ENCODE measurements at regions not wholly inside any gene's neighbourhood (a gene's known extent, or its start where the extent isn't known, plus 50 kb on each side); places are given as distances from the start of the nearest gene placed in this dataset.

DNA sequence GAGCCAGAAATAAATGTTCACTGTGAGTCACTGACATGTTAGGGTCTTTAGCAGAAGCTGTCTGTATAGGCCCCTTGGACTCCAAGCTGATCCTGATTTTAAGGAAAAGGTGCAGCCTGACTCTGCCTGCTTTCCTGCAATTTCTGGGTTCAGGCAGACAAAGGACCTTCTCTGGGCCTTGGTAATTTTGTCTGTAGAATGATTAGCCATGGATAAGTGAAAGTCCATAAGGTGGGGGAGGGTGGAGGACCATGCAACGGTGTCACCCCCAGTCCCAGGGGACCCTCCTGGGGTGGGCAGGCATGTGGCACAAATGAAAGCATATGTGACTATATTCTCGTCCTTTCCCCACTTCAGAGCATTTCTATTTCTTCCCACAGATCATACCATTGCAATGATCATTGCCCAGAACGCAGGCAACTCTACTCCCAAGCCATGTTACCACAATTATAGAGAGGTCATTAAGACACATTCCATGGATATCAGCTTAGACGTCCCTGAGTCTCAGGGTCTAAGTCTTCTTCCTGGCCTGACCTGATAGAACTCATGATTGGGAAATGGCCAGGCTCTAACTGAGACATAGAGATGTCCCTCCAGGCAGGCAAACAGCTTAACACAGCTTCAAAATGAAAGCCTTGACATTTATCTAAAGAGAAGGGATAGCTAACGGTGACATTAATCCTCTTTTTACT is 157.9 kb upstream of the ALDH1B1 start:
- H3K4me3 ChIP-seq = no peak overlapping the region
- H3K27me3 ChIP-seq = no peaks in the 10 kb centered on the region
- no peak for TF ChIP-seq POLR2A (IDR thresholded peaks at IDR 0.05)
- TF ChIP-seq, protein P1, sequence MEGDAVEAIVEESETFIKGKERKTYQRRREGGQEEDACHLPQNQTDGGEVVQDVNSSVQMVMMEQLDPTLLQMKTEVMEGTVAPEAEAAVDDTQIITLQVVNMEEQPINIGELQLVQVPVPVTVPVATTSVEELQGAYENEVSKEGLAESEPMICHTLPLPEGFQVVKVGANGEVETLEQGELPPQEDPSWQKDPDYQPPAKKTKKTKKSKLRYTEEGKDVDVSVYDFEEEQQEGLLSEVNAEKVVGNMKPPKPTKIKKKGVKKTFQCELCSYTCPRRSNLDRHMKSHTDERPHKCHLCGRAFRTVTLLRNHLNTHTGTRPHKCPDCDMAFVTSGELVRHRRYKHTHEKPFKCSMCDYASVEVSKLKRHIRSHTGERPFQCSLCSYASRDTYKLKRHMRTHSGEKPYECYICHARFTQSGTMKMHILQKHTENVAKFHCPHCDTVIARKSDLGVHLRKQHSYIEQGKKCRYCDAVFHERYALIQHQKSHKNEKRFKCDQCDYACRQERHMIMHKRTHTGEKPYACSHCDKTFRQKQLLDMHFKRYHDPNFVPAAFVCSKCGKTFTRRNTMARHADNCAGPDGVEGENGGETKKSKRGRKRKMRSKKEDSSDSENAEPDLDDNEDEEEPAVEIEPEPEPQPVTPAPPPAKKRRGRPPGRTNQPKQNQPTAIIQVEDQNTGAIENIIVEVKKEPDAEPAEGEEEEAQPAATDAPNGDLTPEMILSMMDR (IDR thresholded peaks at IDR 0.05) = no peak
- no peak for DNase-seq
- H3K27ac ChIP-seq = no peak overlapping the region
- H3K9me3 ChIP-seq = no peaks in the 10 kb centered on the region
- no peaks in the 10 kb centered on the region for H3K36me3 ChIP-seq
- no peaks in the 10 kb centered on the region for H3K4me1 ChIP-seq

DNA sequence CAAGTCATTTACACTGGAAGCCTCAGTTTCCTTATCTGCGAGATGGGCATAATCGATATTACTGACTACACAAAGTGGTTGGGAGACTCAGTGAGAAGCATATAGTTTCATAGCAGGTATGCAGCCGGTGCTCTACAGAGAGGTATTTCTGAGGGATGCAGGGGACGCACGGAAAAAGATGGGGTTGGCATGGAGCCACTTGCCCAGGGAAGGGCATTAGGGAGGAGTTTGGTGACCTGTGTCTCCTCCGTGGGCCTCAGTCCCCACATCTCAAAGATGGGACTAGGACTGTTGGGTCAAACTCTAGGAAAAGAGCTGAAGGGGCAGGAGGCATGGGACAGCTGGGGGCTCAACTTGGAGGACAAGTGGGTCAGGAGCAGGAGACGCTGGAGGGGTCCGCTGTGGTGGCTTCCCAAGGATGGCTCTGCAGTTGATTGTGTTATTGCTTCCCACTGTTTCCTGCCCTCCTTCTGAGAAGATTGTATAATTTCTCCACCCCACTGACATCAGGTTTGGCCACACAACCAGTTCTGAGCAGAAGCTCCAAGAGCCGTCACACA is 158.6 kb upstream of the ALDH1B1 start:
- DNase-seq = no peak
- H3K4me1 ChIP-seq = no peaks in the 10 kb centered on the region
- no peaks in the 10 kb centered on the region for H3K27me3 ChIP-seq
- H3K36me3 ChIP-seq = no peaks in the 10 kb centered on the region
- H3K4me3 ChIP-seq = no peak overlapping the region
- no peak for TF ChIP-seq POLR2A (IDR thresholded peaks at IDR 0.05)
- TF ChIP-seq, protein P1 (IDR thresholded peaks at IDR 0.05) = no peak
- no peak overlapping the region for H3K27ac ChIP-seq
- H3K9me3 ChIP-seq = no peaks in the 10 kb centered on the region

DNA sequence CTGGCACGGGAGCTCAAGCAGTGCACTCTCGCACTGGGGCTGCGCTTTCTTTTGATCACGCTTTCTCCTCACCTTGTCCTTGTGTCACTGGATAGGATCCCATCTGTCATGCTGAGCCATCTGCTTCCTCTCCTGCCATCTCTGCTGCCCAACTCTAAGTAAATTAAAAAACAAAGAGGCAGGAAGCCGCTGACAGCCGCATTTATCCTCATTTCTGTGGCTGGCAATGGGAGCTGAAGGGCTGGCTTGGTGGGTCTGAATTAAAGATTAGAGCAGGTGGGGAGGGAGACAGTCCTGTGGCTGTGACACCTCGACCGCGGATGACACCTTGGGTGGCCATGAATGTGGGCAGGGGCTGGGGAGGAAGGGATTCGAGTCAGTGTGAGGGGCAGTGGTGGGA is 159.2 kb upstream of the ALDH1B1 start:
- H3K27ac ChIP-seq = no peak overlapping the region
- no peak for TF ChIP-seq POLR2A (IDR thresholded peaks at IDR 0.05)
- TF ChIP-seq, protein P1 (IDR thresholded peaks at IDR 0.05) = no peak
- H3K27me3 ChIP-seq = no peaks in the 10 kb centered on the region
- no peak for DNase-seq
- no peaks in the 10 kb centered on the region for H3K4me1 ChIP-seq
- no peaks in the 10 kb centered on the region for H3K9me3 ChIP-seq
- no peak overlapping the region for H3K4me3 ChIP-seq
- H3K36me3 ChIP-seq = no peaks in the 10 kb centered on the region

DNA sequence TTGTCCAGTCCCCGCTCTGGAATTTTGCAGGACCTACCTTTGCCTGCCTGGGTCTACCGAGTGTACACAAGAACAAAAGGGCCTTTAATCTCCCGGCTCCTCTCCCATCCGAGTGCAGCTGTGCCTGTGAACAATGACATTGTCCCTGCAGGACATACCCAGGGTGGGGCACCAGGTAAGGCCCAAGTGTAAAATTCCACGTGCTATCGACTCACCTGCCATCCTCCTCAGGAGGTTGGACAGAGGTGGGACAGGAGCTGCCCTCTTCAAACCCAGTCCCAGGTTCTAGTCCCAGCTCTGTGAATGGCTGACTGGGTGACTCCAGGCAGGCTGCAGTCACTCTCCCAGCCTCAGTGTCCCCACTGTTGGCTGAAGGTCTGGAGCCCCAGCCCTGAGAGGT is 159.6 kb upstream of the ALDH1B1 start:
- no peaks in the 10 kb centered on the region for H3K36me3 ChIP-seq
- H3K27ac ChIP-seq = no peak overlapping the region
- H3K9me3 ChIP-seq = no peaks in the 10 kb centered on the region
- H3K4me3 ChIP-seq = no peak overlapping the region
- H3K4me1 ChIP-seq = no peaks in the 10 kb centered on the region
- no peaks in the 10 kb centered on the region for H3K27me3 ChIP-seq
- TF ChIP-seq, protein P1 (IDR thresholded peaks at IDR 0.05) = no peak
- TF ChIP-seq POLR2A (IDR thresholded peaks at IDR 0.05) = no peak
- DNase-seq = no peak

DNA sequence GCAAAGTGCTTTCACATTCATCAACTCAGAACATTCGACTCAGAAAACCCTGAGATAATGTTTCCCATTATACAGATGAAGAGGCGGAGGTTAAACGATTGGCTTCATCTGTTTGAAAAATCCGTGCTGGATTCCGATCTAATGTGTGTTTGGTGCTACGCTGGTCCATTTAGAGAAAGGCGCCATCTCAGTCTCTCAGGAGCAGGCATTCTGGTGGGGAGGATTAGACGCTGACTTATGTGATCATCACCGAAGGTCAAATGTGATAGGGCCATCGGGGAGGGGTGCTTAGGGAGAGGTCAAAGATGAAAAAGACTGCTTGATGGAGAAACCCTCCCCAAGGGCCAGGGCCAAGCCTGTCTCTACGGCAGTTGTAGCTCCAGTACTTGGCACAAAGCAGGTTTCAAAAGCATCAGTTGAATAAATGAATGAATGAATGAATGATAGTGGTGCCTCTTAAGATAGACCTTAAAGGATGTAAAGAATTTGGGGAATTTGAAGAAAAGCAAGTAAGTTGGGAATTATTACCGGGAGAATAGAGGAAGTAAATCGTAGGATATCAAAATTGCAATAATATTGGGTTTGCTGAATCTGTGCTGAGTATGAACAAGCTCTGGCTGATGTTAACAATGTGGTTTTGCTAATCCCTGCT is 160.6 kb upstream of the SHB start:
- H3K27me3 ChIP-seq = no peaks in the 10 kb centered on the region
- no peaks in the 10 kb centered on the region for H3K9me3 ChIP-seq
- H3K36me3 ChIP-seq = no peaks in the 10 kb centered on the region
- H3K27ac ChIP-seq = no peak overlapping the region
- peaks cover 0 to 5% (median 0%) of the 10 kb centered on the region in 4 donors for H3K4me1 ChIP-seq
- no peak overlapping the region for H3K4me3 ChIP-seq
- no peak for TF ChIP-seq POLR2A (IDR thresholded peaks at IDR 0.05)
- no peak for DNase-seq

DNA sequence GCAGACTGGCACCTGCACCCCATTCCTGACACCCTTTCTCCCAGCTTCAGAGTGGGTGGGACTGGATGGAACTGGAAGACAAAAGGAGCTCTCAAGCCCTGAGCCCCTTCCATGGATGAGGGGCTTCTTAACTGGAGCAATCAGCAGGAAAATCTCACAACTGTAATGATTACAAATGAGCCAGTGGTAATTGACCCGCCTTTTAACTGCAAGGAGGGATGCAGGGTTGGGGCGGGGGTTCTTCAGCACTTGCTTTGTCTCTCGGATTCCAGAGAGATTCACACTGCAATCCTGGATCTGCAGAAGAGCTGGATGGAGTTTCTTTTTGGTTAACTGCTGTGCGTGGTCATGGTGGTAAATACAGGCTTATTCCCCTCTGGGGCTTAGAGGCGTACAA is 160.1 kb upstream of the SHB start:
- no peak for TF ChIP-seq POLR2A (IDR thresholded peaks at IDR 0.05)
- TF ChIP-seq, protein P1 (IDR thresholded peaks at IDR 0.05) = no peak
- H3K4me3 ChIP-seq = no peak overlapping the region

More for the DNA sequence above, 160.1 kb upstream of the SHB start:
- no peaks in the 10 kb centered on the region for H3K9me3 ChIP-seq
- no peaks in the 10 kb centered on the region for H3K27me3 ChIP-seq
- DNase-seq = no peak
- no peaks in the 10 kb centered on the region for H3K36me3 ChIP-seq
- no peak overlapping the region for H3K27ac ChIP-seq
- H3K4me1 ChIP-seq = peaks cover 0 to 5% (median 0%) of the 10 kb centered on the region in 4 donors
